ENCODE measurements at regions not wholly inside any gene's neighbourhood (a gene's known extent, or its start where the extent isn't known, plus 50 kb on each side); places are given as distances from the start of the nearest gene placed in this dataset.

GRCh38 chr2:181122601-181123000 lies 142.2 kb downstream of the UBE2E3 start:
- Histone ChIP-seq H3K4me3 (no peak overlapping the region), H3K36me3 (no peaks in the 10 kb centered on the region), H3K27me3 (no peaks in the 10 kb centered on the region), H3K4me1 (no peaks in the 10 kb centered on the region), H3K9me3 (no peaks in the 10 kb centered on the region), H3K27ac (no peak overlapping the region)
- intact Hi-C loops (cut with DNase I; ENCODE audit: low total_unique reads): no loop called here
- no peak for TF ChIP-seq POLR2A (IDR thresholded peaks at IDR 0.05)
- no peak for TF ChIP-seq CTCF (IDR thresholded peaks at IDR 0.05)
- no peak for TF ChIP-seq POLR2AphosphoS5 (IDR thresholded peaks at IDR 0.05)
- DNase-seq (ENCODE audit: low spot score in 2 of 2): no peak

DNA sequence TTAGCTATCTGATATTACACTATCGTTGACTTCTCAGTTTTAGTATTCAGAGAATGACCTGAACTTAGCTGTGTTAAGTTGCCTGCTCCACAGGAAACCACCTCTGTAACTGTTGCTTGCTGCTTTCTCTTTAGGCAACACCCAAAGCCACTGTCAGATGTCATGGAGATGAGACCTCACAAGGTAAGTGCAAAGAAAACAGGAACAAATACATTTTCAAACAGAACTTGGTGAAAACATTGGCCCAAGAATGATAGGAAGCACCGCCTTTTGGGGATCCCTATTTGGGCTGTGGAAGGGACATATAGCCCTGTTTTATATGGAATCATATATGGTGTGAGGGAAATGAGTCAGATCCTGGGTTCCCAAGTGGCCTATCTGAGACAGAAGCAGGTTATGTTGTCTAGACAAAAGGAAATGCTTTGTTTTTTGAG lies 143.4 kb downstream of the UBE2E3 start:
- H3K27ac ChIP-seq: no peak overlapping the region
- TF ChIP-seq POLR2A (IDR thresholded peaks at IDR 0.05) (no peak), CTCF (IDR thresholded peaks at IDR 0.05) (no peak), POLR2AphosphoS5 (IDR thresholded peaks at IDR 0.05) (no peak)
- intact Hi-C loops (cut with DNase I; ENCODE audit: low total_unique reads): no loop called here

DNA sequence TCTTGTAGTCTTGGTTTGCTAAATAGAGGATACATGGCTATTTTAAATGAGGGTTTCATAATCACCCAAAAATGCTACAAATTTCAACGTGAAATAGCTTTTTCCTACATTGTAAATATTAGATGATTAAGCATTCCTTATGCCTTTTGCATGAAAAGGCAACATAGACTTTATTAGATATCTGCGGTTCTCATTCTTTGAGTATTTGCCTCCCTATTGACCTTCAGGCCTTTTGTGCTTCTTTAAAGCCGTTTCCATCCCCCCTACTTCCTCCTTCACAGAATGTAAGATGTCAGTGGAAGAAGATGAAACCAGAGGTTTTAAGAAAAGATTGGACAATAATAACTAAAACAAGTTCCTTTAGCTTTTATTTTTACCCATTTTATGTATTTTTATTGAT lies 144.1 kb downstream of the UBE2E3 start:
- Histone ChIP-seq H3K4me1 (no peaks in the 10 kb centered on the region), H3K9me3 (no peaks in the 10 kb centered on the region), H3K27ac (no peak overlapping the region), H3K4me3 (no peak overlapping the region), H3K36me3 (no peaks in the 10 kb centered on the region), H3K27me3 (no peaks in the 10 kb centered on the region)
- DNase-seq (ENCODE audit: low spot score in 2 of 2): no peak
- intact Hi-C loops (cut with DNase I; ENCODE audit: low total_unique reads): no loop called here
- no peak for TF ChIP-seq CTCF (IDR thresholded peaks at IDR 0.05)

More for the DNA sequence above, 143.4 kb downstream of the UBE2E3 start:
- Histone ChIP-seq H3K36me3 (no peaks in the 10 kb centered on the region), H3K27me3 (no peaks in the 10 kb centered on the region), H3K4me3 (no peak overlapping the region), H3K4me1 (no peaks in the 10 kb centered on the region), H3K9me3 (no peaks in the 10 kb centered on the region)
- DNase-seq (ENCODE audit: low spot score in 2 of 2): no peak

GRCh38 chr2:181125359-181125758 lies 145.0 kb downstream of the UBE2E3 start:
- H3K27me3 ChIP-seq: no peaks in the 10 kb centered on the region
- intact Hi-C loops (cut with DNase I; ENCODE audit: low total_unique reads): no loop called here
- no peak overlapping the region for H3K4me3 ChIP-seq
- H3K36me3 ChIP-seq: no peaks in the 10 kb centered on the region
- H3K4me1 ChIP-seq: no peaks in the 10 kb centered on the region
- DNase-seq (ENCODE audit: low spot score in 2 of 2): no peak
- H3K27ac ChIP-seq: no peak overlapping the region
- TF ChIP-seq POLR2AphosphoS5 (IDR thresholded peaks at IDR 0.05) (no peak), CTCF (IDR thresholded peaks at IDR 0.05) (no peak), POLR2A (IDR thresholded peaks at IDR 0.05) (no peak)
- H3K9me3 ChIP-seq: no peaks in the 10 kb centered on the region

DNA sequence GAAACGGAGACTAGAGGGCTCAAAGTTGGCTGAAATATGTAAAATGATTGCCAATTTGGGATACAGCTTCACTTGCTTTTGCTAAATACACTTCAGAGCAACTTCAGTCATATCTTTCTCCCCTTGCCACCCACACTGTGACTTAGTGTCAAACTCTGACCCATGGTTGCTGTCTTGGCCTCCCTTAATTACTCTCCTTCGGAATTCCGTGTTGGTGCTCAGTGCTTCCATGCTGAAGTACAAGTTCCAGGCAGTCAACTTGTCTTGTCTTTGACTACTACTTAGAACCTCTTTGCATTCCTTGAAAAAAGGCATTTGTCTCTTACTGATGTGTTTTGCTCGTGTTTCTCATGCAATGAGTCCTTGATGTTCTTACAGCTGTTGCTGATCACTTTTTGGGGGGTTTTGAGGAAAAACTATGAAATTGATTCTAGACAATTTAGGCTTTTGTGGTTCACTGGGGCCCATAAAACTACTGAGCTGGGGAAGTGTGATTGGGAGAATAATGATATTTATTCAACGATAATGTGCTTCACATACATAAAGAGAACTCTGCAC lies 146.0 kb downstream of the UBE2E3 start:
- H3K4me1 ChIP-seq: no peaks in the 10 kb centered on the region
- no peak overlapping the region for H3K27ac ChIP-seq
- H3K27me3 ChIP-seq: no peaks in the 10 kb centered on the region
- H3K9me3 ChIP-seq: no peaks in the 10 kb centered on the region
- no peak overlapping the region for H3K4me3 ChIP-seq
- H3K36me3 ChIP-seq: no peaks in the 10 kb centered on the region
- intact Hi-C loops (cut with DNase I; ENCODE audit: low total_unique reads): no loop called here
- no peak for DNase-seq (ENCODE audit: low spot score in 2 of 2)
- TF ChIP-seq POLR2A (IDR thresholded peaks at IDR 0.05) (no peak), POLR2AphosphoS5 (IDR thresholded peaks at IDR 0.05) (no peak), CTCF (IDR thresholded peaks at IDR 0.05) (no peak)

Measured in breast epithelium (tissue), 4 donors.